ENCODE measurements at regions not wholly inside any gene's neighbourhood (a gene's known extent, or its start where the extent isn't known, plus 50 kb on each side); places are given as distances from the start of the nearest gene placed in this dataset.

- 100% methylated on average over 1 of the region's 1 CpG for WGBS
- no peak overlapping the region for H3K27ac ChIP-seq (ENCODE audit: low read depth in 1 of 2, low read length in 2 of 2)
- TF ChIP-seq RAD21 (IDR thresholded peaks at IDR 0.05) = no peak
- TF ChIP-seq FOXA2 (IDR thresholded peaks at IDR 0.05) = no peak
- no peak for TF ChIP-seq HNF4A (conservative IDR thresholded peaks at IDR 0.05)
- TF ChIP-seq MAX (IDR thresholded peaks at IDR 0.05) = no peak
Measured at GRCh38 chr14:71593966-71594365, 338.3 kb upstream of the RGS6 start.

DNA sequence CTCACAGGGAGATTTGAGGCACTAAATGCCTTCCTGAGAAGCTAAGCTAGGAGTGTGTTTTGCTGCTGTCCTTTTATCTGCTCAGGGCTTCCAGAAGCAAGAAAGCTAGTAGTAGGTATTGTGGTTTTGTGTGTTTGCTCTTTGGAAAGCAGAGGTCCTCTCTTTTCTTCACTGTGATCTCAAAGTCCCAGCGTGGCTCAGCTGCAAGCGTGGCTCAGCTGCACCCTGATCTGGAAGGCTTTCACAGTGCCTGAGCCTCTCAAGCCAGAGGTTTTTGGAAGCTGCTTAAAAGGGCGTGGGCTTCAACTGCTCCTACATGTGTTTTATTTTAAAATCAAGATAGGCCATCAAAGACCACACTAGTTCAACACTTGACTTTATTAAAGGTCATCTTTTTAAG is 337.4 kb upstream of the RGS6 start:
- no peak for DNase-seq (ENCODE audit: low spot score)
- no peak overlapping the region for H3K9ac ChIP-seq (ENCODE audit: low read depth in 1 of 2, low read length in 2 of 2)
- WGBS = 83% methylated on average over 3 of the region's 3 CpGs

More at GRCh38 chr14:71593966-71594365, 338.3 kb upstream of the RGS6 start:
- Histone ChIP-seq H3K9ac (ENCODE audit: low read depth in 1 of 2, low read length in 2 of 2) (no peak overlapping the region), H3K4me3 (ENCODE audit: low read depth in 1 of 3, low read length in 3 of 3) (no peak overlapping the region), H3K27me3 (ENCODE audit: control insufficient read depth in 4 of 4, insufficient read depth in 4 of 4, low read length in 3 of 4) (no peaks in the 10 kb centered on the region), H3K9me3 (ENCODE audit: control insufficient read depth in 4 of 4, low read length in 3 of 4) (no peaks in the 10 kb centered on the region), H3K36me3 (ENCODE audit: control insufficient read depth in 4 of 4, insufficient read depth in 3 of 4, low read depth in 1 of 4, low read length in 3 of 4) (no peaks in the 10 kb centered on the region), H3K4me1 (ENCODE audit: control insufficient read depth in 4 of 4, insufficient read depth in 4 of 4, low read length in 3 of 4) (no peaks in the 10 kb centered on the region)
- no peak for DNase-seq (ENCODE audit: low spot score)

More for the DNA sequence above, 337.4 kb upstream of the RGS6 start:
- Histone ChIP-seq H3K27me3 (ENCODE audit: control insufficient read depth in 4 of 4, insufficient read depth in 4 of 4, low read length in 3 of 4) (no peaks in the 10 kb centered on the region), H3K9me3 (ENCODE audit: control insufficient read depth in 4 of 4, low read length in 3 of 4) (no peaks in the 10 kb centered on the region), H3K4me3 (ENCODE audit: low read depth in 1 of 3, low read length in 3 of 3) (no peak overlapping the region), H3K4me1 (ENCODE audit: control insufficient read depth in 4 of 4, insufficient read depth in 4 of 4, low read length in 3 of 4) (no peaks in the 10 kb centered on the region), H3K27ac (ENCODE audit: low read depth in 1 of 2, low read length in 2 of 2) (no peak overlapping the region), H3K36me3 (ENCODE audit: control insufficient read depth in 4 of 4, insufficient read depth in 3 of 4, low read depth in 1 of 4, low read length in 3 of 4) (no peaks in the 10 kb centered on the region)
- TF ChIP-seq JUND (IDR thresholded peaks at IDR 0.05) (no peak), ATF3 (IDR thresholded peaks at IDR 0.05) (no peak), GABPA (IDR thresholded peaks at IDR 0.05 in 1 of 2, conservative IDR thresholded peaks at IDR 0.05 in 1 of 2) (no peak), REST (IDR thresholded peaks at IDR 0.05) (no peak), HNF4A (conservative IDR thresholded peaks at IDR 0.05) (no peak), FOXA2 (IDR thresholded peaks at IDR 0.05) (no peak), NR2F2 (IDR thresholded peaks at IDR 0.05) (no peak), RXRA (IDR thresholded peaks at IDR 0.05) (no peak), YY1 (IDR thresholded peaks at IDR 0.05) (no peak), SP1 (IDR thresholded peaks at IDR 0.05) (no peak), HNF4G (IDR thresholded peaks at IDR 0.05) (no peak), EGR1 (IDR thresholded peaks at IDR 0.05; ENCODE audit: low read depth in 2 of 2) (no peak), TAF1 (conservative IDR thresholded peaks at IDR 0.05) (no peak), MAX (IDR thresholded peaks at IDR 0.05) (no peak), FOXA1 (IDR thresholded peaks at IDR 0.05) (no peak)
- TF ChIP-seq, protein P1, sequence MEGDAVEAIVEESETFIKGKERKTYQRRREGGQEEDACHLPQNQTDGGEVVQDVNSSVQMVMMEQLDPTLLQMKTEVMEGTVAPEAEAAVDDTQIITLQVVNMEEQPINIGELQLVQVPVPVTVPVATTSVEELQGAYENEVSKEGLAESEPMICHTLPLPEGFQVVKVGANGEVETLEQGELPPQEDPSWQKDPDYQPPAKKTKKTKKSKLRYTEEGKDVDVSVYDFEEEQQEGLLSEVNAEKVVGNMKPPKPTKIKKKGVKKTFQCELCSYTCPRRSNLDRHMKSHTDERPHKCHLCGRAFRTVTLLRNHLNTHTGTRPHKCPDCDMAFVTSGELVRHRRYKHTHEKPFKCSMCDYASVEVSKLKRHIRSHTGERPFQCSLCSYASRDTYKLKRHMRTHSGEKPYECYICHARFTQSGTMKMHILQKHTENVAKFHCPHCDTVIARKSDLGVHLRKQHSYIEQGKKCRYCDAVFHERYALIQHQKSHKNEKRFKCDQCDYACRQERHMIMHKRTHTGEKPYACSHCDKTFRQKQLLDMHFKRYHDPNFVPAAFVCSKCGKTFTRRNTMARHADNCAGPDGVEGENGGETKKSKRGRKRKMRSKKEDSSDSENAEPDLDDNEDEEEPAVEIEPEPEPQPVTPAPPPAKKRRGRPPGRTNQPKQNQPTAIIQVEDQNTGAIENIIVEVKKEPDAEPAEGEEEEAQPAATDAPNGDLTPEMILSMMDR (IDR thresholded peaks at IDR 0.05; ENCODE audit: low read depth, low read length, missing input control) = no peak
